ENCODE measurements at regions not wholly inside any gene's neighbourhood (a gene's known extent, or its start where the extent isn't known, plus 50 kb on each side); places are given as distances from the start of the nearest gene placed in this dataset.
"Not testable (repeated sequence)": the region's sequence is repeated elsewhere in the genome, so short reads cannot be mapped to it uniquely, and the experiment has no call there.

- peak; percentile 34 for DNase-seq (ENCODE audit: low read depth)
- H3K4me3 ChIP-seq (replicated peaks; ENCODE audit: low read depth, low read length), result no peak overlapping the region
- TF ChIP-seq CTCF (IDR thresholded peaks at IDR 0.05; ENCODE audit: low read length, missing control alignments), result peak; percentile 33
Measured at GRCh38 chrX:129318375-129318774, 204.9 kb downstream of the SMARCA1 start.

- TF ChIP-seq CTCF (IDR thresholded peaks at IDR 0.05; ENCODE audit: low read length, missing control alignments), result no peak
- DNase-seq (ENCODE audit: low read depth), result no peak
- H3K4me3 ChIP-seq (replicated peaks; ENCODE audit: low read depth, low read length), result no peak overlapping the region
Measured at GRCh38 chrX:129316461-129316860, 206.8 kb downstream of the SMARCA1 start.

DNA sequence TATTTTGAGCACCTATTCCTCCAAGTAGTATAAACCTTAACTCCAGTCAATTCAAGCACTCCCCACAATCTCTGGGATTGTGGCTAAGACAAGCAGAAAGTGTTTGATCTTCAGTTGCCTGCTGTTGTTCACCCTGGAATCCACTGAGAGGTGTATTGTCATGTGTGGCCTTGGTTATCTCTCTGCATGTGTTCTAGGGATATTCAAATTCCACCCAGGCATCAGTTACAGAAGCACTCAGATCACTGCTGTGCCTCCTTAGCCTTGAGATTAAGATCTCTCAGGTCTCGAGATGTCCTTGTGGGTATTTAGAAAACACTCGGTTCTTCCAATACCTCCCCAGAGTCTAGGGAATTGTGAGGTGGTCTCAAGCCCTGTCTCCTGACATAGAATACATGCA, 213.3 kb downstream of the SMARCA1 start:
- TF ChIP-seq CTCF (IDR thresholded peaks at IDR 0.05; ENCODE audit: low read length, missing control alignments), result no peak
- DNase-seq (ENCODE audit: low read depth), result no peak
- H3K4me3 ChIP-seq (replicated peaks; ENCODE audit: low read depth, low read length), result no peak overlapping the region

- DNase-seq (ENCODE audit: low read depth), result no peak
- no peak overlapping the region for H3K4me3 ChIP-seq (replicated peaks; ENCODE audit: low read depth, low read length)
- TF ChIP-seq CTCF (IDR thresholded peaks at IDR 0.05; ENCODE audit: low read length, missing control alignments), result no peak
Measured at GRCh38 chrX:129262912-129263311, 260.4 kb downstream of the SMARCA1 start.

- DNase-seq (ENCODE audit: low read depth); H3K4me3 ChIP-seq (replicated peaks; ENCODE audit: low read depth, low read length): not testable (repeated sequence)
Measured at GRCh38 chrX:129255516-129255915, 267.8 kb downstream of the SMARCA1 start.

GRCh38 chrX:129249563-129249962, 273.7 kb downstream of the SMARCA1 start:
- no peak for TF ChIP-seq CTCF (IDR thresholded peaks at IDR 0.05; ENCODE audit: low read length, missing control alignments)
- DNase-seq (ENCODE audit: low read depth), result no peak
- no peak overlapping the region for H3K4me3 ChIP-seq (replicated peaks; ENCODE audit: low read depth, low read length)

GRCh38 chrX:129247642-129248041, 275.6 kb downstream of the SMARCA1 start:
- TF ChIP-seq CTCF (IDR thresholded peaks at IDR 0.05; ENCODE audit: low read length, missing control alignments), result no peak
- no peak for DNase-seq (ENCODE audit: low read depth)

DNA sequence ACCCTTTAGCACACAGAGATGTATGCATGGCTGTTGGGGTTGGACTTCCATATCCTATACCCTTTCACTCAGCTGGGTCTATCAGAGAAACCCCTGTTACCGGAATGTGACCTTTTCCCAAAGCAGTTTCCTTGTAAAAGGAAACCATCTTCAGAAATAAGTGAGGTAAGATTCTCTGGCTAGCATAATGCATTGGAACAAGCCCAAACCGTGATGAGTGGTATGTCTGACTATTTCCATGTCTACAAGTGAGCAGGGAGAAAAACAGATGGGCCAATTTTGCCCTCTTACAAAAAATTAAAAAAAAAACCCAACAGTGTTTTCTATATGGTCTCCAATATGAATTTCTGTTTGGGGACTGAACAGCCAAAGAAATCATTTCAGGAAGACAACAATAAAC, 283.9 kb downstream of the SMARCA1 start:
- TF ChIP-seq CTCF (IDR thresholded peaks at IDR 0.05; ENCODE audit: low read length, missing control alignments), result no peak
- DNase-seq (ENCODE audit: low read depth), result peak; percentile 30

More at GRCh38 chrX:129247642-129248041, 275.6 kb downstream of the SMARCA1 start:
- no peak overlapping the region for H3K4me3 ChIP-seq (replicated peaks; ENCODE audit: low read depth, low read length)

More for the DNA sequence above, 283.9 kb downstream of the SMARCA1 start:
- no peak overlapping the region for H3K4me3 ChIP-seq (replicated peaks; ENCODE audit: low read depth, low read length)
